22Rv1 (cell line): ENCODE measurements at regions not wholly inside any gene's neighbourhood (a gene's known extent, or its start where the extent isn't known, plus 50 kb on each side); places are given as distances from the start of the nearest gene placed in this dataset.

Experiments used
- ZFX ChIP-seq: fragments of 450-650 bp; IDR thresholded peaks from 2 replicates; pipeline ENCODE4 v1.6.1; 2017; ENCODE audit warnings: antibody characterized with exemption, borderline replicate concordance
- TF ChIP-seq, protein P1 (sequence below): fragments of 450-650 bp; IDR thresholded peaks from 2 replicates; pipeline ENCODE4 v1.5.1; 2017; ENCODE audit warnings: mild to moderate bottlenecking

DNA sequence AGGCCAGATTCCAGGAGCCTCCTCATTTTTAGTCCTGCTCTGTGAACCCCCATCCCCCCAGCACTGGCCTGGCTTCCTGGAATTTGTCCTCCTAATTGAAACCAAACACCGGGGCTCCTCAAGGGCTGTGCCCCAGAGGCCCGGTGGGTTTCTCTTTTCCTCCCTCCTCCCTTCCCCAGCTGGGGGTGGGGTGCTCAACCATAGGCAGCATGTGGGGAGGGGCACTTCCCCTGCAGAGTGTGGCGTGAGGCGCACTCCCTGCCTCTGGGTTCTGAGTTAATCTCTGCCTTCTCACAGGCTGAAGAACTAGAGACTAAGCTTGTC is 67.5 kb upstream of the ACOT11 start:
- TF ChIP-seq, protein P1, sequence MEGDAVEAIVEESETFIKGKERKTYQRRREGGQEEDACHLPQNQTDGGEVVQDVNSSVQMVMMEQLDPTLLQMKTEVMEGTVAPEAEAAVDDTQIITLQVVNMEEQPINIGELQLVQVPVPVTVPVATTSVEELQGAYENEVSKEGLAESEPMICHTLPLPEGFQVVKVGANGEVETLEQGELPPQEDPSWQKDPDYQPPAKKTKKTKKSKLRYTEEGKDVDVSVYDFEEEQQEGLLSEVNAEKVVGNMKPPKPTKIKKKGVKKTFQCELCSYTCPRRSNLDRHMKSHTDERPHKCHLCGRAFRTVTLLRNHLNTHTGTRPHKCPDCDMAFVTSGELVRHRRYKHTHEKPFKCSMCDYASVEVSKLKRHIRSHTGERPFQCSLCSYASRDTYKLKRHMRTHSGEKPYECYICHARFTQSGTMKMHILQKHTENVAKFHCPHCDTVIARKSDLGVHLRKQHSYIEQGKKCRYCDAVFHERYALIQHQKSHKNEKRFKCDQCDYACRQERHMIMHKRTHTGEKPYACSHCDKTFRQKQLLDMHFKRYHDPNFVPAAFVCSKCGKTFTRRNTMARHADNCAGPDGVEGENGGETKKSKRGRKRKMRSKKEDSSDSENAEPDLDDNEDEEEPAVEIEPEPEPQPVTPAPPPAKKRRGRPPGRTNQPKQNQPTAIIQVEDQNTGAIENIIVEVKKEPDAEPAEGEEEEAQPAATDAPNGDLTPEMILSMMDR, result no peak
- no peak for TF ChIP-seq ZFX
